GM12874 (cell line): ENCODE measurements at regions not wholly inside any gene's neighbourhood (a gene's known extent, or its start where the extent isn't known, plus 50 kb on each side); places are given as distances from the start of the nearest gene placed in this dataset.

Experiments used
- CTCF ChIP-seq: IDR thresholded peaks from 2 replicates; pipeline ENCODE4 v1.5.1; 2011; ENCODE audit warnings: low read depth, mild to moderate bottlenecking, control low read depth, low read length, moderate library complexity; ENCODE audit not compliant: insufficient read depth

- no peak for TF ChIP-seq CTCF
These were observed 314.8 kb upstream of the ACVR2A start for GRCh38 chr2:147530033-147530432.

GRCh38 chr2:147525819-147526489 is 318.9 kb upstream of the ACVR2A start:
- no peak for TF ChIP-seq CTCF

- TF ChIP-seq CTCF, result no peak
These were observed 319.9 kb upstream of the ACVR2A start for GRCh38 chr2:147524912-147525311.

- no peak for TF ChIP-seq CTCF
These were observed 321.4 kb upstream of the ACVR2A start for GRCh38 chr2:147523415-147523814.

GRCh38 chr2:147521936-147522335 is 322.9 kb upstream of the ACVR2A start:
- TF ChIP-seq CTCF, result no peak

- TF ChIP-seq CTCF, result no peak
These were observed 324.0 kb upstream of the ACVR2A start for GRCh38 chr2:147520817-147521216.

GRCh38 chr2:147519178-147519577 is 325.7 kb upstream of the ACVR2A start:
- TF ChIP-seq CTCF, result no peak
